Ovary (tissue), 7 donors: ENCODE measurements at regions not wholly inside any gene's neighbourhood (a gene's known extent, or its start where the extent isn't known, plus 50 kb on each side); places are given as distances from the start of the nearest gene placed in this dataset.

Experiments
- DNase-seq, 5 donors: peaks; one replicate each; pipeline ENCODE4 v3.0.0-alpha.2; 2019 to 2020
- H3K27ac ChIP-seq, 2 donors: fragments of 200-600 bp; one replicate each; pipeline versions ENCODE4 v1.5.1 to v1.8.0; 2019 to 2022
- H3K27me3 ChIP-seq: fragments of 200-600 bp; one replicate; pipeline ENCODE4 v1.8.0; 2022
- H3K36me3 ChIP-seq: fragments of 200-600 bp; sonication (generic); one replicate; pipeline ENCODE4 v1.5.1; 2019
- H3K4me1 ChIP-seq: one replicate; pipeline ENCODE4 v1.8.1; 2013; ENCODE audit warnings: mild to moderate bottlenecking, moderate library complexity; ENCODE audit not compliant: insufficient read depth
- H3K4me3 ChIP-seq: fragments of 200-600 bp; sonication (generic); one replicate; pipeline ENCODE4 v1.5.1; 2017
- H3K9me3 ChIP-seq, 2 donors: fragments of 200-600 bp in 1 of 2; sonication (generic) in 1 of 2; one replicate each; pipeline versions ENCODE4 v1.5.1 to v1.8.1; 2013 to 2019; ENCODE audit warnings: mild to moderate bottlenecking in 1 of 2, moderate library complexity in 1 of 2
- CTCF ChIP-seq, 3 donors: fragments of 450-650 bp in 2 of 3; fragments of 200-600 bp in 1 of 3; IDR thresholded peaks; one replicate each; pipeline versions ENCODE4 v1.5.1 to v1.8.0; 2016 to 2022; ENCODE audit warnings: antibody characterized with exemption in 3 of 3, mild to moderate bottlenecking in 1 of 3
- EP300 ChIP-seq: sonication (generic); formaldehyde crosslinking; IDR thresholded peaks from one replicate; pipeline ENCODE4 v1.6.1; 2017; ENCODE audit warnings: antibody characterized with exemption
- POLR2A ChIP-seq: fragments of 450-650 bp; IDR thresholded peaks from one replicate; pipeline ENCODE4 v1.6.1; 2017; ENCODE audit warnings: antibody characterized with exemption, mild to moderate bottlenecking, moderate library complexity
- WGBS, 3 donors: extraction: QIAGEN DNeasy Blood & Tissue Kit in 1 of 3; methylation state at CpG; one replicate each; pipeline versions ENCODE4 v1.1.5 to v1.1.7; 2013 to 2017; 5-methylcytosine and 5-hydroxymethylcytosine counted together
- intact Hi-C, 4 donors: fragments of 100-400 bp; cut with DNase I; formaldehyde crosslinking; loops; one replicate each; pipeline versions ENCODE4 v1.11.0 to v1.15.1; 2022 to 2023
- donor health status: DM: no; HTN: no; CAD: no; lungs with moderate emphysema.
- donor health status: DM: no; HTN: no; CAD: no.
- donor health status: Bipolar disorder and iron deficiency.
- donor health status: DM: no; HTN: no; CAD: no.
- donor health status: DM: yes; HTN: yes; CAD: no.

DNA sequence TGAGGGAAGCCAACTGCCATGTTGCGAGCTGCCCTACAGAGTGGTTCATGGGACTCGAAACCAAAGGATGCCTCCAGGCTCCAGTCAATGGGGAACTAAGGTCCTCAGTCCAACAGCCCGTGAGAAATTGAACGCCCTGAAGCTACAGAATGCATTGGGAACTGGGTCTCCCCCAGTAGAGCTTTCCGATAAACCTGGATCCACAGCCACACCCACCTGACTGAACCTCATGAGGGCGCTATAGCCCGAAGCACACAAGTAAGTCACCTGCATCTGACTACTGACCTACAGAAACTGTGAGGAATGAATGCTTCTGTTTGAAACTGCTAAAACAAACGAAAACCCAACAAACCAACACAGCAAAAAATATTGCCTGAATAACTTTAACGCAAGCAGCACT, 1297.7 kb downstream of the AACS start:
- no peaks in the 10 kb centered on the region for H3K9me3 ChIP-seq
- DNase-seq = no peak
- H3K4me1 ChIP-seq = no peaks in the 10 kb centered on the region
- 52 to 71% (median 69%) methylated on average over 9 of the region's 9 CpGs for WGBS, 3 donors
- H3K4me3 ChIP-seq = no peak overlapping the region
- TF ChIP-seq POLR2A (no peak), CTCF (IDR thresholded peaks at IDR 0.05) (no peak), EP300 (no peak)
- H3K27me3 ChIP-seq = no peaks in the 10 kb centered on the region
- intact Hi-C loops = no loop called here
- no peaks in the 10 kb centered on the region for H3K36me3 ChIP-seq
- no peak overlapping the region for H3K27ac ChIP-seq

GRCh38 chr12:126369487-126370463, 1304.5 kb downstream of the AACS start:
- Histone ChIP-seq H3K4me3 (no peak overlapping the region), H3K9me3 (no peaks in the 10 kb centered on the region), H3K27ac (no peak overlapping the region), H3K36me3 (no peaks in the 10 kb centered on the region), H3K27me3 (no peaks in the 10 kb centered on the region), H3K4me1 (no peaks in the 10 kb centered on the region)
- DNase-seq = no peak
- intact Hi-C loops = no loop called here
- 38 to 48% (median 47%) methylated on average over 3 of the region's 3 CpGs for WGBS, 3 donors
- TF ChIP-seq EP300 = no peak
- no peak for TF ChIP-seq POLR2A
- no peak for TF ChIP-seq CTCF (IDR thresholded peaks at IDR 0.05)

DNA sequence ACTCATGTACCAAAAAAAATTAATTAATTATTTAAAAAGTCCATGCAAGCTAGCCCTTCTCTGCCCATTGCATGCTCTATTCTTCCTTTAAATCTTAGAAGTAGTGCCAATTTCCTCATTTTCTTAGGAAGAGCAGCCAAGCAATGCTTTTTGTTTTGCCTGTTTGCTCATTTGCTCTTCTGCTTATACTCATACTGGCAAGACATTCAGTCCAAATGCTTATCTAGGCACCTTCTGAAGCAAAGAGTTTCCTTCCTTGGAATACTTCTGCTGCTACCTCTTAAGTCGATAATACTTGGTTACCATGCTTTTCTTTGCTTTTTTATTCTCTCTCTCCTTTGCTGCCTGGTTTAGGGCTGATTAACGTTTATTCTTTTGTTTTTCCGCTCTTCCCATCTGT, 1318.3 kb downstream of the AACS start:
- Histone ChIP-seq H3K36me3 (no peaks in the 10 kb centered on the region), H3K4me1 (no peaks in the 10 kb centered on the region), H3K27me3 (no peaks in the 10 kb centered on the region), H3K9me3 (no peaks in the 10 kb centered on the region), H3K4me3 (no peak overlapping the region), H3K27ac (no peak overlapping the region)
- 34 to 61% (median 39%) methylated on average over 3 of the region's 3 CpGs for WGBS, 3 donors
- no peak for TF ChIP-seq EP300
- TF ChIP-seq POLR2A = no peak
- TF ChIP-seq CTCF (IDR thresholded peaks at IDR 0.05) = no peak
- intact Hi-C loops = no loop called here
- no peak for DNase-seq

DNA sequence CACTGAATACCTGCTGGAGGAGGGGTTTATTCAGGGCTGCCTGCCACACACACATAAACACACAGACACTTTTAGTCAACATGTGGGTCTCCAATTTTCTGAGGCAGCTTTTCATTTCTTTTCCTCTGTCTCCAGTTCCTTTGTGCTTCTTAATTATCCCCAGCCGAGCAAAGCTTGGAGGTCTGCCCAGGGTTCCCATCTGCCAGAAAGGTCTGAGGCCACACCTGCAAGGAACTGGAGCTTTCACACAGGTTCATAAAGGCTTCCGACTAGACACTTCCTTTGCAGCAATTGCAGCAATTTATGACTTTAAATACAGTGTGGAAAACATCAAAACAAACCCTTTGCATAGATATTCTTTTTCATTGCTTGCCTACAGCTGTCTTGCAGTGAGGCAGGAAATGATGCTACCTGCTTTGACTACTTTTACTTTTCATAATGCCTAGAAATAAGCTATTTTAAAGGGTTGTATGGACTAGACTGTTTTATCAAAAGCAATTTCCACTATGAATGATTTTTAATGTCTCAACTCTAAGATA, 1318.9 kb downstream of the AACS start:
- H3K36me3 ChIP-seq = no peaks in the 10 kb centered on the region
- no peaks in the 10 kb centered on the region for H3K27me3 ChIP-seq
- TF ChIP-seq POLR2A = no peak
- intact Hi-C loops = no loop called here
- H3K27ac ChIP-seq = no peak overlapping the region
- H3K9me3 ChIP-seq = no peaks in the 10 kb centered on the region
- DNase-seq = no peak
- no peaks in the 10 kb centered on the region for H3K4me1 ChIP-seq
- WGBS, 3 donors = 3 to 11% (median 6%) methylated on average over 2 of the region's 2 CpGs
- no peak overlapping the region for H3K4me3 ChIP-seq

DNA sequence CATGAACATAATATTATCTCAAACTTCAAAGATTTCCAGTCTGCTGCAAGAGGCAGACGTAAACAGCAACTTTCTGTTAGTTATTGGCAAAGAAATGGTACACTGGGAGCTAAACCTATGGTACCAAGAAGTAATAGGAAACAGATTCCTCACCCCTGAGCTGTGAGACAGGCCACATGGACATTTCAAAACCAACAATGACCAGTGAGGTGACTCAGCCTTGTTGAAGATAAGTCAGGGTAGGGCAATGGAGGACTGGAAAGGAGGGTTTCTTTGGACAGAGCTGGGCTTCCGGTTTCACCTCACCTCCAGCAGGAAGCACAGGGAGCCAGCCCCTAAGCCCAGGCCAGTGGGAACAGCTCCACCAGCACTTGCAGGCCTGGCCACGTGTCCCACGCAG, 1320.5 kb downstream of the AACS start:
- H3K9me3 ChIP-seq = no peaks in the 10 kb centered on the region
- intact Hi-C loops = no loop called here
- H3K4me1 ChIP-seq = no peaks in the 10 kb centered on the region
- H3K4me3 ChIP-seq = no peak overlapping the region
- DNase-seq = no peak
- 65 to 68% (median 67%) methylated on average over 4 of the region's 4 CpGs for WGBS, 3 donors
- H3K27ac ChIP-seq = no peak overlapping the region
- no peaks in the 10 kb centered on the region for H3K36me3 ChIP-seq
- TF ChIP-seq CTCF (IDR thresholded peaks at IDR 0.05) = no peak
- no peaks in the 10 kb centered on the region for H3K27me3 ChIP-seq
